HL-60 (cell line): ENCODE measurements at regions not wholly inside any gene's neighbourhood (a gene's known extent, or its start where the extent isn't known, plus 50 kb on each side); places are given as distances from the start of the nearest gene placed in this dataset.

Experiments
- CTCF ChIP-seq: IDR thresholded peaks from one replicate; pipeline ENCODE4 v1.5.1; 2011; ENCODE audit warnings: low read length, control low read depth, inconsistent platforms; ENCODE audit not compliant: insufficient read depth
- REST ChIP-seq: IDR thresholded peaks from 2 replicates; pipeline ENCODE4 v1.6.1; 2012; ENCODE audit warnings: low read depth; ENCODE audit not compliant: insufficient replicate concordance
- SPI1 ChIP-seq: IDR thresholded peaks from 2 replicates; pipeline ENCODE4 v1.6.1; 2012; ENCODE audit warnings: low read depth, mild to moderate bottlenecking, borderline replicate concordance

- TF ChIP-seq CTCF (no peak), REST (no peak), SPI1 (no peak)
Observed at GRCh38 chr3:46085421-46086082, 58.3 kb upstream of the XCR1 start.
